ENCODE measurements at regions not wholly inside any gene's neighbourhood (a gene's known extent, or its start where the extent isn't known, plus 50 kb on each side); places are given as distances from the start of the nearest gene placed in this dataset.
A peak's percentile ranks its signal among the peaks of the same experiment; 100 is the strongest.
"Not testable (repeated sequence)": the region's sequence is repeated elsewhere in the genome, so short reads cannot be mapped to it uniquely, and the experiment has no call there.

DNA sequence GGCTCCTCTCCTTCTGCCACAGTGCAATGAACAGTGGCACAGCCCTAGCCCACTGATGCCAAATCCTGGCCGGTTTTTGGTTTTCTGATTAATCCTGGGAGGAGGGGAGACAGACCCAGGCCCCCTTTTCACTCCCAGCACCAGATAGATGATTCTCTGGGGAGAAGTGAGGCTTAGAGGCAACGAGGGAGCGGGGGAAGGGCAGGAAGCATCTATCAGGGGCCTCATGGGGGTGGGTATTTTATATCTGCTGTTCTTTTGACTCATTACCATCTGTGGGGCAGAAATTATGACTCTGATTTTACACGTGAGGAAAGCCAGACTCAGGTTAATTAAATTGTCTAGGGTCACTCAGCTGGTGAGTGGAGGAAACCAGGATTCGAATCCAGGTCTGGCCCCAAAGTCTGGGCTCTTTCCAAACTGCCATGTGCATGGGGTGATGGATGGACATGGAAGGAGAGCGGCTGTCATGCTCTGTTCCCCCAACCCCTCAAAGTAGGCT is 79.4 kb downstream of the MRM1 start:
- in situ Hi-C loops (cut with HindIII; ENCODE audit: low pct_unique_long_range_greater_than_20kb, low sequenced_read_pairs): no loop called here
- no peak for DNase-seq (ENCODE audit: low read depth in 1 of 2, low spot score in 1 of 2)
- TF ChIP-seq JUND (IDR thresholded peaks at IDR 0.05; ENCODE audit: low read depth): no peak

DNA sequence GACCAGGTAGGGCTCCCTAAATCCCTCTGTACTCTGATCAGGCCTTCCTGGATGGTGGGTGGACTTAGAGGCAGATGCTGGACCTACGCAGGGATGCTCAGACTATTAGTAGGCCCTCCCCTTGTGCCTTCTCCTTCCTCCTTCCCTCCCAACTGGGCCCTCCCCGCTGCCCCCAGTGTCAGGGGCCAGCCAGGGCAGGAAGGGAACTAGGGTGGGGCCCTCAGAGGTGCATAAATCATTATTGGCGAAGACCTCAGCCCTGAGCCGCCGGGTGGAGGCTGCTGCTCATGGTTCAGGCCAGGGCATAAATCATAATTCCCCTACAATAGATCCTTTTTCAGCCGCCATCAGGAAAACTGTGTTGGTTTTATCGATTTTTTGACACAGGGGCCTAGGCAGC is 81.4 kb downstream of the MRM1 start:
- in situ Hi-C loops (cut with HindIII; ENCODE audit: low pct_unique_long_range_greater_than_20kb, low sequenced_read_pairs): no loop called here
- no peak for DNase-seq (ENCODE audit: low read depth in 1 of 2, low spot score in 1 of 2)
- no peak for TF ChIP-seq JUND (IDR thresholded peaks at IDR 0.05; ENCODE audit: low read depth)

DNA sequence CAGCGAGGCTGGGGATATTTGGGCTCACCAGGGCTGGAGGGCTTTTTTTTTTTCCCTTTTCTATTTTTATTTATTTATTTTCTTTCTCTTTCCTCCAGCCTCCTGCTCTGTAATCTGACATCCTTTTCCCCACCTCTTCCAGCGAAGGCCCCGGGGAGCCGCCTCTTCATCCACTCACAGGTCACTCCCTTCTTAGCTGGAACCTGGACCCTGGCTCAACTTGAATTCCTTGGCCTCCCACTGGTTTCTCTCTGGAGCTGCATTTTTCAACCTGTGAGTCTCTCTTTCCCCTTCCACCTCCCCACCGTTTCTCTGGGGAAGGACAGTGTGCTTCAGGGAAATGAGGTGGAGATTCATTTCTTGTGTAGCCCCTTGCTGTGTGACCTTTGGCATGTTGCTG is 82.0 kb downstream of the MRM1 start:
- in situ Hi-C loops (cut with HindIII; ENCODE audit: low pct_unique_long_range_greater_than_20kb, low sequenced_read_pairs): no loop called here
- no peak for TF ChIP-seq JUND (IDR thresholded peaks at IDR 0.05; ENCODE audit: low read depth)
- DNase-seq (ENCODE audit: low read depth in 1 of 2, low spot score in 1 of 2): no peak

DNA sequence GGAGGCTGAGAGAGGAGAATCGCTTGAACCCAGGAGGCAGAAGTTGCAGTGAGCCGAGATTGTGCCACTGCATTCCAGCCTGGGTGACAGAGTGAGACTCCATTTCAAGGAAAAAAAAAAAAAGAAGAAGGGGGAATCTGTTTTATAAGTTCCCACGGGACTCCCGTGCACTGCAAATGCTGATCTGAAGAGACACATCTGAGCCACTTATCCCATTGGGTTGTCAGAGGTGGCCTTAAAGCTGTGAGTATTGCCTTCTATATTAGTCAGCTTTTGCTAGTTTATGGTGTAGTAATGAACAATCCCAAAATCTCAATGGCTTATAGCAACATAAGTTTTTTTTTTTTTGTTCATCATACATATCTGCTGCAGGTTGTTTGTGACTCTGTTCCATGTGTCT is 82.8 kb downstream of the MRM1 start:
- no peak for DNase-seq (ENCODE audit: low read depth in 1 of 2, low spot score in 1 of 2)
- in situ Hi-C loops (cut with HindIII; ENCODE audit: low pct_unique_long_range_greater_than_20kb, low sequenced_read_pairs): no loop called here
- no peak for TF ChIP-seq JUND (IDR thresholded peaks at IDR 0.05; ENCODE audit: low read depth)

DNA sequence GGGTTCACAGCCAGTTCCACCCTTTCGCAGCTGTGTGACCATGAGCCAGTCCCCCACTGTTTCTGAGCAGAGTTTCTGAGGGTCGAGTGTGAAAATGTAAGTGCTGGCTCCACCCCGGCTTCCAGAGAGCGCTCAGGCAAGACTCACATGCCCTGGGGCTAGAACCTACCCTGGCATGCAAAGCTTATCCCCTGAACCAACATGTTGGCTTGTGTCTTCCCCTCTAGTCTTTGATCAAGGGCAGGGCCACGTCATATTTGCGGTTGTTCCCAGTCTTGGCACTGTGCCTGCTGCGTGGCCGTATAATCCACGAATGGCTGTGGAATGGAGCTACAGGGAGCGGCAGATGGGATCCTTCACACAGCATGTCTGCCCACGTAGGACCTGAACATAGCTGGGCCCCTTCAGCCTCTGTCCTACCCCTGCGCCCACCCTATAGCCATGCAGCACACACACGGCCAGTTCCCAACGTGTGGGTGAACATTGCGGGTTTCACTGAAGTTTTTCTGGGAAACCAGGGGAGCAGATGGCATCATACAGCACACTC is 84.8 kb downstream of the MRM1 start:
- in situ Hi-C loops (cut with HindIII; ENCODE audit: low pct_unique_long_range_greater_than_20kb, low sequenced_read_pairs): no loop called here
- no peak for DNase-seq (ENCODE audit: low read depth in 1 of 2, low spot score in 1 of 2)
- TF ChIP-seq JUND (IDR thresholded peaks at IDR 0.05; ENCODE audit: low read depth): no peak

DNA sequence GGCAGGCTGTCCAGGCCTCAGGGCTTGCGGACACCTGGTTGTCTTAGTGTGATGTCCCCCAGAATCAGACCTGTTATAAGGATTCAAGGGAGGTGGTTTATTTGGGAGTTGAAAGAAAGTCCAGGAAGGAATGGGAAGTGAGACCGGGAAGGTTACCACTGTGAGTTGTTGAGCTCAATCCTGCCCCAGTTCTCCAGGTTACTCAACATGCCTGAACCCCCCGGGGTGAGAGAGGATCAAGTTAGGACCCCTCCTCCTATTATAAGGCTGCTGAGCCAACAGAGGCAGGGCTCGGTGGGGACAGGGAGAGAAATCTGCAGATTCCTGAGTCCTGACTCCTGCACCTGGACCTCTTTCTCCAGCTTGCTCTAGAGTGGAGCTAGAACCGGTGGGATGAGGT is 86.4 kb downstream of the MRM1 start:
- no peak for TF ChIP-seq JUND (IDR thresholded peaks at IDR 0.05; ENCODE audit: low read depth)
- DNase-seq (ENCODE audit: low read depth in 1 of 2, low spot score in 1 of 2): no peak
- in situ Hi-C loops (cut with HindIII; ENCODE audit: low pct_unique_long_range_greater_than_20kb, low sequenced_read_pairs): no loop called here

DNA sequence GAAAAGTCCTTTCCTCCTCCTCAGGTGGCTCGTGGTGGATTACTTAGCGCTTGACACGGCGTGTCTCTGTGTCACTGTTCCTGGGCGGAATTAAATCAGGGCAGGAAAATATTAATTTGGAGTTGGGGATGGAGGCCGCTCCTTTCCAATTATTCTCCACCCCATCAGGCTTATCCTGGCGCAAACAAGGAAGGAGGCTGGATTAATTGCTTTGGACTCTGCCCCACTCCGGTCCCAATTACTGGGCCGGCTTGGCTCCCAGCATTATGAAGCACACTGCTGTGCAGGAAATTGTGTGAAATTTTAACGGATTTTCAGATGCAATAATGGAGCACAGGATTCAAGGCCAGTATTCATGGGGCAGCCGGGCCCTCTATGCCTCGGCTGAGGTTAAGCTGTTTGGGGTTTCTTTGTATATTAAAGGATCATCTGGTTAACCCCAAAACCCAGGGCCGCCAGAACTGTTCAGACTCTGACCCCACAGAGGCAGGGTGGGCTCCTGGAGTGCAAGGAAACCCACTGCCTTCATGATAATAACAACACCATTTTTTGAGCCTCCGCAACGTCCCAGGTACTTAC is 87.8 kb downstream of the MRM1 start:
- no peak for DNase-seq (ENCODE audit: low read depth in 1 of 2, low spot score in 1 of 2)
- TF ChIP-seq JUND (IDR thresholded peaks at IDR 0.05; ENCODE audit: low read depth): no peak
- in situ Hi-C loops (cut with HindIII; ENCODE audit: low pct_unique_long_range_greater_than_20kb, low sequenced_read_pairs): no loop called here

DNA sequence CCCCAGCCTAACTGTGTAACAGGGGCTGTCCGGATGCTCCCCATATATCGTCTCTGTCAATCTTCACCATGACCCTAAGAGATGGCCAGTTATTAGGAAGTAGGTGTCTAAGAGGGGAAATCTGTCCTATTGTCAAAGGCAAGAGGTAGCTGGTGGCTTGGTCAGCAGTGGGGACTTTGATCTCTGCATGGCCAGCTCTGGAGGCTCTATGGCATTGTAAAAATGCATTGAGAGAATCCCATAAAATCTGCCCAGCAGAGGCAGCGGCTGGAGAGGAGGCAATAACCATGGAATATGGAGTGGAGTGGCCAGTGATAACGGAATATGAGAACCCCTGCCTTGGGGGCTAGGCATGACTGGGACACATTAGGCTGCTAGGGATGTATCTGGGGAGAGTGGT is 88.8 kb downstream of the MRM1 start:
- in situ Hi-C loops (cut with HindIII; ENCODE audit: low pct_unique_long_range_greater_than_20kb, low sequenced_read_pairs): no loop called here
- no peak for TF ChIP-seq JUND (IDR thresholded peaks at IDR 0.05; ENCODE audit: low read depth)
- no peak for DNase-seq (ENCODE audit: low read depth in 1 of 2, low spot score in 1 of 2)

DNA sequence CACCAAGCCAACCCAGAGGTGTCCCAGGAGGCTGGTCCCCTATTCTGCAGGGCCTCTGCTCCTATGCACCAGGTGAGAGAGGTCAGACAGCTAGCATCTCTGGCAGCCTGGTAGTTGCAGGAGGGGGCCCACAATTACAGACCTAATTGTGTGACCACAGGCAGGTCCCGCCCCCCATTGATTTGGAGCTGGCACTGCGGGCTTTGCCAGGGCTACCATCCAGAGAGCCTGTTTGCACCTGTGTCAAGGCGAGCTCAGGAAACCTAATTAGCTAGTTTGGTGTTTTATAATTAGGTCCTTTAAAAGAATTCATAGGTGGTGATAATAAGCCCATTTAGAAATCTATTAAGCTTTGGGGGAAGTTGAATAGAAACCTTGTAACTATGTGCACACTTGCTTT is 90.2 kb downstream of the MRM1 start:
- in situ Hi-C loops (cut with HindIII; ENCODE audit: low pct_unique_long_range_greater_than_20kb, low sequenced_read_pairs): no loop called here
- TF ChIP-seq JUND (IDR thresholded peaks at IDR 0.05; ENCODE audit: low read depth): no peak
- DNase-seq (ENCODE audit: low read depth in 1 of 2, low spot score in 1 of 2): no peak

DNA sequence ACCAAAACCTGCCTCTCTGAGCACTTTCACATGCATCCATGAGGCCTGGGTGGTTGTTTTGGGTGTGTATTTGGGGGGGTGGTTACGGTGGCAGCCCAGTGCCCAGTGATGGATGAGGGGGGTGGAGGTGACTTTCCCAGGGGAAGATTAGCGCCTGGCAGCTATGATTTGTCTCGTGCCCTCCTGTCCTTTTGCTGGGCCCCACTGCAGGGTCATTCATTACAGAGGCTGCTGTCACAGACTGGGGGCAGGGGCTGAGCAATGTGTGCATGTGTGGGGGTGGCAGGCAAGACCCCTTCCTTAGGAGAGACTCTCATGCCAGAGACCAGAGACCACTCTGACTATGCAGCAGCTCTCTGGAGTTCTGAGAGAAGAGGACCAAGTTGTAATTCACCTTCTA is 93.7 kb downstream of the MRM1 start:
- DNase-seq (ENCODE audit: low read depth in 1 of 2, low spot score in 1 of 2): no peak
- in situ Hi-C loops (cut with HindIII; ENCODE audit: low pct_unique_long_range_greater_than_20kb, low sequenced_read_pairs): no loop called here
- no peak for TF ChIP-seq JUND (IDR thresholded peaks at IDR 0.05; ENCODE audit: low read depth)

DNA sequence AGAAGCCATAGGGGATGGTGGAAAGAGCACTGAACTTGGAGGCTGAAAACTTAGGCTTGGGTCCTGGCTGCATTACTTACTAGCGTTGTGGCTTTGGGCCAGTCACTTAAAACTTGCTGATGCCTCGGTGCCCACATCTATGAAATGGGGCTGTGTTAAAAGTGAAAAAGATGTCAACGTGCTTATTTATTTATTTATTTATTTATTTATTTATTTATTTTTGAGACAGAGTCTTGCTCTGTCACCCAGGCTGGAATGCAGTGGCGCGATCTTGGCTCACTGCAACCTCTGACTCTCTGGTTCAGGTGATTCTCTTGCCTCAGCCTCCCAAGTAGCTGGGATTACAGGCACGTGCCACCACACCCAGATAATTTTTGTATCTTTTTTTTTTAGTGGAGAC is 94.3 kb downstream of the MRM1 start:
- in situ Hi-C loops (cut with HindIII; ENCODE audit: low pct_unique_long_range_greater_than_20kb, low sequenced_read_pairs); DNase-seq (ENCODE audit: low read depth in 1 of 2, low spot score in 1 of 2): not testable (repeated sequence)

DNA sequence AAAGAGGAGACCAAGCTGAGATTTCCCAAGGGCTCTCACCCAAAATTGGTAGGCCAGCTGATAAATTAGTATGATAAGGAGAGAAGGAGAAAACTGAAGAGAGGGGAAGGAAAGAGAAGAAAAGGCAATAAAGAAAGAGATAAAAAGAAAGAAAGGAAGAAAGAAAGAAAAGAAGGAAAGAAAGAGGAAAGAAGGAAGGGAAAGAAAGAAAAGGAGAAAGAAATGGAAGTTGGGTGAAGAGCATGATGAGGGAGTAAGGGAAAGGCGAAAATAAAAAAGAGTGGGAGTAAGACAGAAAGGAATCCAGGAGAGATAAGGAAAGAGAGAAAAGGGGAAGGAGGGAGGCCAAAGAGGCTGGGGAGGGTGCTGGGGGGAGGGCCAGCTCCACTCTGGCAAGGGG is 95.4 kb downstream of the MRM1 start:
- in situ Hi-C loops (cut with HindIII; ENCODE audit: low pct_unique_long_range_greater_than_20kb, low sequenced_read_pairs): no loop called here
- DNase-seq (ENCODE audit: low read depth in 1 of 2, low spot score in 1 of 2): no peak
- TF ChIP-seq JUND (IDR thresholded peaks at IDR 0.05; ENCODE audit: low read depth): no peak

DNA sequence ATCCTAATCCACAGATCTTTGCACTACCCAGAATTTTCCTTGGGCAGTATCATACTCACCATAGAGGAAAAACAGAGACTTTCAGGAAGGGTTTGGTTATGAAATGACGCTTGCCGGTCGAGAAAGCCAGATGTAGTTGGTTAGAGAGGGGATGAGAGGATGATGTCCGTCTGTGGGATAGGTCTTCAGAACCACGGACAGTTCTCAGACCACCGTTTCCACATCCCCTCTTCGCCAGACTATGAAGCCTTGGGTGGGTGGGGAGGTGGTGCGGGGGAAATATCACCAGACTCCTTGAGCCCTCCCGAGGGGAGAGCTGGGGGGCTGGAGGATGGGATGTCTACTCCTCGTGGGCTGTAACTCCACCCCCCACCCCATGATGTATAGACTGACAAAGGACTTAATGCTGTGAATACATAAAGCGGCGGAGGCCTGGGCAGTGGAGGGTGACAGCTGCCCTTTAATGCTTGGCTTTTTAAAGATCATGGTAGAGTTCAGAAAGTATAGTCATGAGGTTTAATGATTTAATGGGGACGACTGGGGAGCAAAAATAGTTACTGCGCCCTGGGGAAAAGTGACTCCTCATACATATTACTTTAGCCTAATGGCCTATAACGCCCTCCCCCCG is 96.6 kb downstream of the MRM1 start:
- in situ Hi-C loops (cut with HindIII; ENCODE audit: low pct_unique_long_range_greater_than_20kb, low sequenced_read_pairs): no loop called here
- TF ChIP-seq JUND (IDR thresholded peaks at IDR 0.05; ENCODE audit: low read depth): no peak
- DNase-seq (ENCODE audit: low read depth in 1 of 2, low spot score in 1 of 2): peak in 1 of 2 experiments; percentile 30

All from T47D (cell line).